Neural cell (in vitro differentiated cells): ENCODE measurements at regions not wholly inside any gene's neighbourhood (a gene's known extent, or its start where the extent isn't known, plus 50 kb on each side); places are given as distances from the start of the nearest gene placed in this dataset.

ENCODE experiments used
- H2AFZ ChIP-seq: fragments of 200-600, 300-800 bp; sonication (generic), shearing (Covaris generic); 2 replicates; pipeline ENCODE4 v1.6.0; 2014; ENCODE audit warnings: low read depth, mild to moderate bottlenecking, antibody characterized with exemption, low read length, moderate library complexity
- H3F3A ChIP-seq: fragments of 200-600 bp; shearing (Covaris generic); 2 replicates; pipeline ENCODE4 v1.6.1; 2016; ENCODE audit warnings: mild to moderate bottlenecking, moderate library complexity, mixed read lengths, antibody characterized with exemption, low read length; ENCODE audit not compliant: insufficient read depth, poor library complexity, severe bottlenecking
- H3K27ac ChIP-seq: fragments of 200-600, 300-800 bp; sonication (generic), shearing (Covaris generic); 2 replicates; pipeline ENCODE4 v1.5.1; 2014; ENCODE audit warnings: mild to moderate bottlenecking, low read length, moderate library complexity
- H3K27me3 ChIP-seq: fragments of 300-800, 200-600 bp; sonication (generic), shearing (Covaris generic); 2 replicates; pipeline ENCODE4 v1.6.0; 2014; ENCODE audit warnings: mild to moderate bottlenecking, low read depth, low read length, moderate library complexity; ENCODE audit not compliant: insufficient read depth
- H3K36me3 ChIP-seq: fragments of 300-800, 200-600 bp; sonication (generic), shearing (Covaris generic); 2 replicates; pipeline ENCODE4 v1.5.1; 2014; ENCODE audit warnings: mild to moderate bottlenecking, antibody characterized with exemption, low read length, moderate library complexity; ENCODE audit not compliant: insufficient read depth
- H3K4me2 ChIP-seq: fragments of 300-800, 200-600 bp; sonication (generic), shearing (Covaris generic); 2 replicates; pipeline ENCODE4 v1.6.0; 2014; ENCODE audit warnings: mild to moderate bottlenecking, low read length
- H3K4me3 ChIP-seq: fragments of 300-800, 200-600 bp; sonication (generic), shearing (Covaris generic); 2 replicates; pipeline ENCODE4 v1.5.1; 2014; ENCODE audit warnings: mild to moderate bottlenecking, low read length, moderate library complexity
- H3K79me2 ChIP-seq: fragments of 200-600 bp; shearing (Covaris generic); replicated peaks from 2 replicates; pipeline ENCODE4 v1.6.0; 2014; ENCODE audit warnings: mild to moderate bottlenecking, low read length, moderate library complexity; ENCODE audit not compliant: insufficient read depth
- H3K9ac ChIP-seq: fragments of 300-800, 200-600 bp; sonication (generic), shearing (Covaris generic); 2 replicates; pipeline ENCODE4 v1.6.1; 2016; ENCODE audit warnings: mild to moderate bottlenecking, low read length, mixed read lengths
- H3K9me2 ChIP-seq: fragments of 200-600 bp; shearing (Covaris generic); 2 replicates; pipeline ENCODE4 v1.6.1; 2016; ENCODE audit warnings: mild to moderate bottlenecking, low read length, mixed read lengths; ENCODE audit not compliant: insufficient read depth
- H3K9me3 ChIP-seq: fragments of 200-600, 300-800 bp; sonication (generic), shearing (Covaris generic); 2 replicates; pipeline ENCODE4 v1.6.1; 2016; ENCODE audit warnings: mild to moderate bottlenecking, mixed run types, low read length, moderate library complexity, mixed read lengths
- H4K20me1 ChIP-seq: fragments of 200-600 bp; shearing (Covaris generic); 2 replicates; pipeline ENCODE4 v1.6.1; 2016; ENCODE audit warnings: mild to moderate bottlenecking, mixed run types; ENCODE audit not compliant: insufficient read depth
- EP300 ChIP-seq: fragments of 450-650 bp; conservative IDR thresholded peaks from 2 replicates; pipeline ENCODE4 v1.6.1; 2014; ENCODE audit warnings: antibody characterized with exemption, mild to moderate bottlenecking, moderate library complexity; ENCODE audit not compliant: poor library complexity, severe bottlenecking
- EZH2 ChIP-seq: fragments of 200-600, 300-800 bp; shearing (Covaris generic), sonication (generic); IDR thresholded peaks from 2 replicates; pipeline ENCODE4 v1.6.1; 2014; ENCODE audit warnings: antibody characterized with exemption, low read length, borderline replicate concordance, mild to moderate bottlenecking; ENCODE audit not compliant: insufficient read depth, poor library complexity, severe bottlenecking
- MXI1 ChIP-seq: fragments of 450-650 bp; conservative IDR thresholded peaks from 2 replicates; pipeline ENCODE4 v1.6.1; 2014; ENCODE audit warnings: antibody characterized with exemption, mild to moderate bottlenecking; ENCODE audit not compliant: poor library complexity, severe bottlenecking
- POLR2AphosphoS5 ChIP-seq: IDR thresholded peaks from 2 replicates; pipeline ENCODE4 v1.6.1; 2012
- RAD21 ChIP-seq: fragments of 450-650 bp; conservative IDR thresholded peaks from 2 replicates; pipeline ENCODE4 v1.6.1; 2014; ENCODE audit warnings: antibody characterized with exemption, mild to moderate bottlenecking, moderate library complexity
- SMC3 ChIP-seq: fragments of 450-650 bp; conservative IDR thresholded peaks from 2 replicates; pipeline ENCODE4 v1.6.1; 2014; ENCODE audit warnings: antibody characterized with exemption, mild to moderate bottlenecking, moderate library complexity; ENCODE audit not compliant: poor library complexity
- TAF1 ChIP-seq: IDR thresholded peaks from 2 replicates; pipeline ENCODE4 v1.6.1; 2012; ENCODE audit warnings: low read depth
- TF ChIP-seq, protein P1 (sequence below): IDR thresholded peaks from 2 replicates; pipeline ENCODE4 v1.6.1; 2012; ENCODE audit warnings: borderline replicate concordance
- TF ChIP-seq, protein P2 (sequence below): fragments of 450-650 bp; IDR thresholded peaks from 2 replicates; pipeline ENCODE4 v1.5.1; 2014; ENCODE audit warnings: antibody characterized with exemption, mild to moderate bottlenecking, moderate library complexity; ENCODE audit not compliant: poor library complexity, severe bottlenecking

GRCh38 chrY:7944135-7944534 is 1032.6 kb upstream of the AMELY start:
- Histone ChIP-seq H3K4me2 (no peak overlapping the region), H2AFZ (no peak overlapping the region), H3K9ac (no peak overlapping the region), H3K27me3 (no peaks in the 10 kb centered on the region), H3K9me3 (no peaks in the 10 kb centered on the region), H3K27ac (no peak overlapping the region), H4K20me1 (no peaks in the 10 kb centered on the region), H3K9me2 (no peaks in the 10 kb centered on the region), H3K79me2 (no peaks in the 10 kb centered on the region), H3K4me3 (no peak overlapping the region), H3K36me3 (no peaks in the 10 kb centered on the region), H3F3A (no peaks in the 10 kb centered on the region)
- TF ChIP-seq MXI1 (no peak), EZH2 (no peak), POLR2AphosphoS5 (no peak), SMC3 (no peak), TAF1 (no peak), EP300 (no peak), RAD21 (no peak)
- TF ChIP-seq, protein P1, sequence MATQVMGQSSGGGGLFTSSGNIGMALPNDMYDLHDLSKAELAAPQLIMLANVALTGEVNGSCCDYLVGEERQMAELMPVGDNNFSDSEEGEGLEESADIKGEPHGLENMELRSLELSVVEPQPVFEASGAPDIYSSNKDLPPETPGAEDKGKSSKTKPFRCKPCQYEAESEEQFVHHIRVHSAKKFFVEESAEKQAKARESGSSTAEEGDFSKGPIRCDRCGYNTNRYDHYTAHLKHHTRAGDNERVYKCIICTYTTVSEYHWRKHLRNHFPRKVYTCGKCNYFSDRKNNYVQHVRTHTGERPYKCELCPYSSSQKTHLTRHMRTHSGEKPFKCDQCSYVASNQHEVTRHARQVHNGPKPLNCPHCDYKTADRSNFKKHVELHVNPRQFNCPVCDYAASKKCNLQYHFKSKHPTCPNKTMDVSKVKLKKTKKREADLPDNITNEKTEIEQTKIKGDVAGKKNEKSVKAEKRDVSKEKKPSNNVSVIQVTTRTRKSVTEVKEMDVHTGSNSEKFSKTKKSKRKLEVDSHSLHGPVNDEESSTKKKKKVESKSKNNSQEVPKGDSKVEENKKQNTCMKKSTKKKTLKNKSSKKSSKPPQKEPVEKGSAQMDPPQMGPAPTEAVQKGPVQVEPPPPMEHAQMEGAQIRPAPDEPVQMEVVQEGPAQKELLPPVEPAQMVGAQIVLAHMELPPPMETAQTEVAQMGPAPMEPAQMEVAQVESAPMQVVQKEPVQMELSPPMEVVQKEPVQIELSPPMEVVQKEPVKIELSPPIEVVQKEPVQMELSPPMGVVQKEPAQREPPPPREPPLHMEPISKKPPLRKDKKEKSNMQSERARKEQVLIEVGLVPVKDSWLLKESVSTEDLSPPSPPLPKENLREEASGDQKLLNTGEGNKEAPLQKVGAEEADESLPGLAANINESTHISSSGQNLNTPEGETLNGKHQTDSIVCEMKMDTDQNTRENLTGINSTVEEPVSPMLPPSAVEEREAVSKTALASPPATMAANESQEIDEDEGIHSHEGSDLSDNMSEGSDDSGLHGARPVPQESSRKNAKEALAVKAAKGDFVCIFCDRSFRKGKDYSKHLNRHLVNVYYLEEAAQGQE = no peak
- TF ChIP-seq, protein P2, sequence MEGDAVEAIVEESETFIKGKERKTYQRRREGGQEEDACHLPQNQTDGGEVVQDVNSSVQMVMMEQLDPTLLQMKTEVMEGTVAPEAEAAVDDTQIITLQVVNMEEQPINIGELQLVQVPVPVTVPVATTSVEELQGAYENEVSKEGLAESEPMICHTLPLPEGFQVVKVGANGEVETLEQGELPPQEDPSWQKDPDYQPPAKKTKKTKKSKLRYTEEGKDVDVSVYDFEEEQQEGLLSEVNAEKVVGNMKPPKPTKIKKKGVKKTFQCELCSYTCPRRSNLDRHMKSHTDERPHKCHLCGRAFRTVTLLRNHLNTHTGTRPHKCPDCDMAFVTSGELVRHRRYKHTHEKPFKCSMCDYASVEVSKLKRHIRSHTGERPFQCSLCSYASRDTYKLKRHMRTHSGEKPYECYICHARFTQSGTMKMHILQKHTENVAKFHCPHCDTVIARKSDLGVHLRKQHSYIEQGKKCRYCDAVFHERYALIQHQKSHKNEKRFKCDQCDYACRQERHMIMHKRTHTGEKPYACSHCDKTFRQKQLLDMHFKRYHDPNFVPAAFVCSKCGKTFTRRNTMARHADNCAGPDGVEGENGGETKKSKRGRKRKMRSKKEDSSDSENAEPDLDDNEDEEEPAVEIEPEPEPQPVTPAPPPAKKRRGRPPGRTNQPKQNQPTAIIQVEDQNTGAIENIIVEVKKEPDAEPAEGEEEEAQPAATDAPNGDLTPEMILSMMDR = no peak

DNA sequence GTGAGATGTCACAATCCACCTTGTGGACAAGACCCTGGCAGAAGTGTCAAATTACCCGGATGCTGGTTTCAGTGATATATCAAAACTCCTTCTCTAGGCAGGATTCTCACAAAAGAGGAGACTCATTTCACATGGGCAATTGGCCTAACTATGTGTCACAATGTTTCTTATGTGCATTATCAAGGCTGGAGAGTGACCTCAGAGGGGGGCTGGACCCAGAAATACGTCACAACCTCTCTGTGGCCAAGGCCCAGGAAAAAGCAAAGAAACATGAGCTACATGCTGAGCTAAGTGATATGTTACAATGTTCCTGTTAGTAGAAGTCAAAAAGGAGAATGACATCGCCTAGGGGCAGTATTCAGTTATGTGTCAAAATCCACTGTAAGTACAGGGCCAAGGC is 1031.2 kb upstream of the AMELY start:
- TF ChIP-seq EZH2 (no peak), EP300 (no peak), TAF1 (no peak), SMC3 (no peak), POLR2AphosphoS5 (no peak), MXI1 (no peak), RAD21 (no peak)
- TF ChIP-seq, protein P1 = no peak
- TF ChIP-seq, protein P2 = no peak
- Histone ChIP-seq H3K9ac (no peak overlapping the region), H3K4me3 (no peak overlapping the region), H3K36me3 (no peaks in the 10 kb centered on the region), H3F3A (no peaks in the 10 kb centered on the region), H3K27me3 (no peaks in the 10 kb centered on the region), H3K27ac (no peak overlapping the region), H3K79me2 (no peaks in the 10 kb centered on the region), H3K4me2 (no peak overlapping the region), H3K9me3 (no peaks in the 10 kb centered on the region), H2AFZ (no peak overlapping the region), H3K9me2 (no peaks in the 10 kb centered on the region), H4K20me1 (no peaks in the 10 kb centered on the region)
